HG02798 (cell line): ENCODE measurements at regions not wholly inside any gene's neighbourhood (a gene's known extent, or its start where the extent isn't known, plus 50 kb on each side); places are given as distances from the start of the nearest gene placed in this dataset.

Experiments
- ATAC-seq: cut with Tn5 transposase; IDR thresholded peaks from one replicate; pipeline ENCODE4 v1.9.1; 2021; ENCODE audit warnings: mild to moderate bottlenecking; ENCODE audit not compliant: unreplicated experiment, poor library complexity

DNA sequence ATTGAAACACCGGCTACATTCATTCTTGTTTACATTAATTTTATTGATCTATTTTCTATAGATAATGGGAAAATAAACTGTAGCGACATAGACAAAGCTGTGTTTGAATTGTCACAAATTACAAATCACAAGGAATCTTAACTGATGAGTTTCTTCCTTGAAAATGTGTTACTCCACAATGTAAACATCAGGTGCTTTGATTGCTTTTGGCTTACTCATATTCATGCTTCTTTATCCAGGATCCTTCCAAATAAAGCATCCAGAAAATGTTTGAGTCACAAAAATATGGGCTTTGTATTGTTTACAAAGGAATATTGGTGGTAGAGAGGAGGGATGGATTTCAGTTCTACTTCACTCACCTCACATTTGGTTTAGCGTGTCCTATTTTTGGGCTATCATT lies 64.0 kb downstream of the BMP2 start:
- ATAC-seq: no peak

DNA sequence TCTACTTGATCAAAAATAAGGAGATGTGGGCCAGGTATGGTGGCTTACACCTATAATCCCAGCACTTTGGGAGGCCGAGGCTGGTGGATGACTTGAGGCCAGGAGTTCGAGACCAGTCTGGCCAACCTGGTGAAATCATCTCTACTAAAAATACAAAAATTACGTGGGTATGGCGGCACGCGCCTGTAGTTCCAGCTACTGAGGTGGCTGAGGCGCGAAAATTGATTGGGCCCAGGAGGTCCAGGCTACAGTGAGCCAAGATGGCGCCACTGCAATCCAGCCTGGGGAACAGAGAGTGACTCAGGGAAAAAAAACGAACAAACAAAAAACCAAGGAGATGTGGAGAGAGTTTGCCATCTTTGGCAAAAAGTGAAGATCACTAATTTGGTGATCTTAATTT lies 65.3 kb downstream of the BMP2 start:
- ATAC-seq: no peak

DNA sequence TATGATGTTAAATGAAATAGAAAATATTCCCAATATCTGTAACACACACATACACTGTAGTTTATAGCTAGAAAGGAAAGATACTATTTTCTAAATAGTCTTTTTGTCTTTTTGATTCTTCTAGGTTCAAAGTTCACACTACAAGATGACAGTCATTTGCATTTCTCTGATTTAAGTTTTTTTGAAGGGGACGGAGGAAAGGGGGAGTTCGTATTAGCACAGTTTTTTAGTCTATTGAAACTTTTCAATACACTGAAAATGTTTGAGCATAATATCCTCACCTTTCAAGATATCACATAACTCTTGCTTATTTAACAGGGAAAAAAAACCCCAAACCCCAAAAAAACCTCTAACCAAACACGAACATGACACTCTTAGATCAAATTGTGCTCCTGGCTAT lies 68.1 kb downstream of the BMP2 start:
- ATAC-seq: no peak

DNA sequence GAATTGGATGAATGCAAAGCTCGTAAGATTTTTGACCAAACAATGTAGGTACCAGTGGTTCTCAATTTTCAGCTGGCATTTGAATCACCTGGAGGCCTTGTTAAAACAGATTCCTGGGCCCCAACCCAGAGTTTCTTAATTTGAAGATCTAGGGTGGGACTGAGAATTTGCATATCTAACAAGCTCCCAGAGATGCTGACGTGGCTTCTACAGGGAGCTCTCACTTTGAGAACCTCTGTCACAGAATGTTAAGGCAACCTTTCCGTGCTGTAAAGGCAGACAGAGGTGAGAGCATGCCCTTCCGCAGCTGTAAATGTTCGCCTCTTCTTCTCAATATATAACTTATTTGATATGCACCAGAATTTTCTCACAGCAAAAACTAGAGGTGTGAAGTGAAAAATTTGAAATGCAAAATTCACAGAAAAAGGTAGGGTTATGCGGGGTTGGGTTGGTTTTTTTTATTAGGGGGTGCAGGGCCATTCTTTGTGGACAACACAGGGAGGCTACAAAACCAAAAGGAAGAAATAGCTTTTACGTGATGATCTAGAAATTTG lies 69.4 kb downstream of the BMP2 start:
- no peak for ATAC-seq

DNA sequence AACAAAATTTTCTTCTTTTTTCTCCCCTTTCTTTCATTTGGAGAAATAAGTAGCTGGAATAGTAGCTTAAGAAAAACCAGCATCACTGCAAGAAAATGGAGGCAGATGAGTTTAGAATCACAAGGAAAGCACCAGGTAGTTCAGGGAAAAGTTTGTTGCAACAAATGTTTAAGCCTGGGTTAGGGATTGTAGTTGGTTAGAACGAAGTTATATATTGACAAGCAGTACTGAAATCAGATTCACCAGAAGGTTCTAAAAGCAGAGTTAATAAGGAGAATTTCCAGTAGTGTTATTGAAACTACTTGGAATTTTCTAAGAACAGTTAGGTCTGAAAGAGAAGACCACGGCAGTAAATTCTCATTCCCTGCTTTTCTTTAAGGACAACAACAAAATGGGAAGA lies 70.2 kb downstream of the BMP2 start:
- peak; percentile 13 for ATAC-seq

DNA sequence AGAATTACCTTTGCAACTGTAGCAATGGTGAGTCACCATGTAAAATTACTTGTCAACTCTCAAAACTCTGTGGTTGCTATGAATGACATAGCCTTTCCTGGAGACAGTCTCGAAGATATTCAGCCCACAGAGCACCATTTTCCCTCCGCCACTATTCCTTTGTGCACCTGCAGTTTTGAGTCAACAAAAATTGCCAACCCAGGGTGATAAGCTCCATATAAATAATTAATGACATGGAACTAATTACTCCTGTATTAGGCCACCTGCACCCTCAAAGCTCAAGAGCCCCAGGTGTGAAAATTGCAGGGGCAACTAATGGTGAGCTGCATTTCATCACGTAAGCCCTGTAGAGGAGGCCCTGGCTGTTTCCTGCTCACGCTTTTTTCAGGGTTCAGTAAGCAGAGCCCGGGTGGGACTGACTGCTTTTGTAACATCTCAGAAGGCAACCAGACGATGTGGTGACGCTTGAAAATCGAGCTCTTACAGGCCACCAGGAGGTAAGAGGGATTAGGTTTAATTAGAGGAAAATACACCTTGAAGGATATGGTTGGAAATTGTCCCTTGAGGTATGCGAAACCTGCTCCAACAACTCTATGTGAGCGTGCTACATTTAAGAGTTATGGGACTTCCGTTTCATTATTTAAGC lies 70.8 kb downstream of the BMP2 start:
- ATAC-seq: peak; percentile 71

DNA sequence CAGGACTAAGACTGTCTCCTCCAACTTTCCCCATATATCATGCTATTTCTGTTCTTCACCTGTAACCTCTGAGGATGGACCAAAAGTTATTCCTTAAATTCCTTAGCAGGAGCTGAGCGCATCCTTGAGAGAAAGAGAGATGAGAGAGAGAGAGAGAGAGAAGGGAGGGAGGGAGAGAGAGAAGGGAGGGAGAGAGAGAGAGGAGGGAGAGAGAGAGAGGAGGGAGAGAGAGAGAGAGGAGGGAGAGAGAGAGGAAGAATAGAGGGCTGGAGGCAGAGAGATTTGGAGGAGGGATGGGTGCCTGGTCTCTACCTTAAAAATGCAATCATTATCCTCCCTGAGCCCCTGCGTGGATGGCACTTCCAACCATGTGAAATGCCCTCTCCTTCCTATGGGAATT lies 73.6 kb downstream of the BMP2 start:
- no peak for ATAC-seq

DNA sequence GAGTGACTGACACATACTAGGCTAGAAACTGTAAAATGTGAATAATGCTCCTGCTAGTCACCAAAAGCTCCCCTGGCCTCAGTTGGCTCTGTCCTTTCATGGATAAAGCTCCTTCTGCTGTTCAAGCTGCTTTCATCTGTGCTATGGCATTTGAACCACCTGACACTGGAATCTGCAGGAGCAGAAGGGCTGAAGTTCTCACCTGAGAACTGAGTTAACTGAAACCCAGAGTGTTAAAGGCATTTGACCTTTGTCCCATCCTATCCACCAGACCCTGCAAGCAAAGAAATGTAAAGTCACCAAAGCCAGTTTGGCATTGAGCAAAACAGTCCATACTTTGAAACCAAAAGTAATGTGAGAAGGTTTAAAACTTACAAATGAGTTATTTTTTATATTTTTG lies 77.7 kb downstream of the BMP2 start:
- no peak for ATAC-seq

DNA sequence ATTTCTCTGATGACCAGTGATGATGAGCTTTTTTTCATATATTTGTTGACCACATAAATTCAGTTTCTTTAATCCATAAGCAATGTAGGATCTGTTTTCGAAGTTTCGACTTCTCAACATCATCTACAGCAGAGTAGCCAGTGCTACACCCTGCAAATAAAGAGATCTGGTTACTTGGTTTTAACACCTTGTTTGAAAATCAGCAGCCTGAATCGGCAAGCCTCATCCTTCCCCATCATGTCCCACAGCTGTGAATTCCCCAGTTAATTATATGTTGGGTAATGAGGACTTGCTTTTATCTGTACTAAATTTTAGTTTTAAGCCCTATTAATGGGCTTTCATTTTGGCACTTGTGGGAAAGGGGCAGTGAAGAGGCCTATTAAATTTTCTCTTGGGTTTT lies 80.6 kb downstream of the BMP2 start:
- ATAC-seq: no peak

DNA sequence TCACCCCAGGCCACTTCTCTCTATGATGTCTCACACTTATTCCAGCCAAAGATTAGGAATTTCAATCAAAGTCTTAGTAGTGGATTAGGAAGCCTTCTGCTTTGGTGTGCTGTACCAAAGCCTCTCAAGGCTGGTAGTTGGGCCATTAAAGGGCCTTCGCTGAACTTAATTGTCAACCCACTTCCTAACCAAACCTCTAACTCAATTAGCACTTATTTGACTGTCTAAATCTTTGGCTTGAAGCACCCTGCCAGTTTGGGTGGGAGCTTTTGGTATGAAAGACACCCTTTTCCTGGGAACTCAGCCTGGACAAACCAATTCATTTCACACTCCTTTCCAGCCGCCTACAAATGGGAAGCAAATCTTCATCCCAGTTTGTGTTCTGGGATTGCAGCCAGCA lies 81.5 kb downstream of the BMP2 start:
- ATAC-seq: no peak

DNA sequence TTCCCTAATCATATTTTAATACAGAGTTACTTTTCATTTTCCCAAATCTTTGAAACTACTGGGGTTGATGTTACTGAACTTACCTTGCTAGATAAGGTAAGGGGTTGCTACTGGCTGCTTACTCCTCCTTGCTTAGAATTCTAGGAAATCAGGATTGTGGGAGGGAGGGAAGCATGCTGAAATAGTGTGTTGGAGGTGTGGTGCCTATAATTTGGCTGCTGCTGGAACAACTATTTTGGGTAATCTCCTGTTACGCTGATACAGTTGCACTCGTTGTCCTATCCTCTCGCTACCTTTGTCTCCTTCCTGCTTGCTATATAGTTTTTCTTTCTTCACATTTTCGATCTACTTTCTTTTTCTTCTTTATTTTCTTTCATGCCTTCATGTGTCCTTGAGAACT lies 83.7 kb downstream of the BMP2 start:
- ATAC-seq: no peak

DNA sequence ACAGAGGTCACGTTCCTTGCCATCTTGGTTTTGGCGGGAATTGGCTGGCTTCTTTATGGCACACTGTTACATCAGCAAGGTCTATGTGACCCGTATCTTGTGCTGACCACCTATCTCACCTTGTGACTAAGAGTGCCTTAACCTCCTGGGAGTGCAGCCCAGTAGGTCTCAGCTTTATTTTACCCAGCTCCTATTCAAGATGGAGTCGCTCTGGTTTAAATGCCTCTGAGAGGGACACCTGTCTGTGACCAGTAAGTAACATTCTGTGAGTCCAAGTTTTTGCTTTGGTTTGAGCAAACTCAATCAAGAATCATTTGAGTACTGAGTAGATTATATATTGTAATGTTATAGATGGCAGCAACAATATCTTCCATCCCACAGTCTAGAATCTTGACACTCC lies 85.0 kb downstream of the BMP2 start:
- ATAC-seq: no peak

DNA sequence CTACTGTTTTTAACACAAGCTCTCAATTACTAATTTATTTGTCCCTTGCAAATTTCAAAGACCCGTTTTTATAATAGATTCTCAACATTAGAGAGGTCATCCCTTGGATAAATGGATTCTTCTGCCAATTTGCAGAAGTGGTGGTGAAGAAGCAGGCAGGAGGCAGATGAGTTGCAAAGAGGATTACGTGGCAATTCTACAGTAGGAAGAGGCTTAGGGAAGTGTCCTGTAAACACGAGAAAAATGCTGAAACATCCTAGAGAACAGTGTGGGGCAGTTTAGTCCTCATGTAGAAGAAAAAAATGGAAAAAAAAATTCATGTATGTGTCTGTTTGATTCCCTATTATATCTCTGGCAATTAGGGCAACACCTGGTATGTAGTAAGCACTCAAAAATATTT lies 87.6 kb downstream of the BMP2 start:
- no peak for ATAC-seq

DNA sequence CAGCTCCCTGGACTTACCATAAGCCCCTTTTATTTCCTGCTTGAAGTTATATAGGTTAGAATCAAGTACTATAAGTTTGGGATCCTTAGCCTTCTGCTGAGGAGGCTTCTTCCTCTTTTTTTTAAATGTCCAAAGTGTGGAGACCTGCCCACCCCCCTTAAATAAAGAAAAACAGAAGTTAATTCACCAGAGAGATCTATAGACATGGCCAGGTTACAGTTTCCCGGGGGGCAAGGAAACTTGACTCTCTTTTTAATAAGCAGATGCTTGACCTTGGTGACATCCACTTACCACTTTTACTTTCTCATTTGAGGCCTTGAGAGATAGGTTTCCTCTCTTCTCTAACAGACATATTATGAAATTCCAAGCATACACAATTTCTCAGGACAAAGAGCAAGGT lies 88.3 kb downstream of the BMP2 start:
- no peak for ATAC-seq

DNA sequence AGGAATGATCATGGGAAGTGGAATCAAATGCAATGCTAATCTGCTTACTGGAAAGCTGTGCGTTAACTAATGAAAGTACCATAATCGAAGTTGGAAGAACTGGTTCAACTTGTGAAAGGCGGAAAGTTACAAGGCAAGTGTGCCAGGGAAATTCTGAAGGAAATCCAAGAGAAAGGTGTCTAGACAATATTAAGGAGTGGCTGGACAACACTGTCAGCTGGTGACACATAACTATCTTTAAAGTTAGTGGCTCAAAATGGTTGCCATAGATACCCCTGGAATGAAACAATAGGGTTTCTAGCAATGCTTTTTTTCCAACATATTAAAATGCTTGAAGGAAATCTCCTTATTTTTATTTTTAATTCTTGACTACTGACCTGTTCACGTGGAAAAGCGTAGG lies 90.4 kb downstream of the BMP2 start:
- no peak for ATAC-seq

DNA sequence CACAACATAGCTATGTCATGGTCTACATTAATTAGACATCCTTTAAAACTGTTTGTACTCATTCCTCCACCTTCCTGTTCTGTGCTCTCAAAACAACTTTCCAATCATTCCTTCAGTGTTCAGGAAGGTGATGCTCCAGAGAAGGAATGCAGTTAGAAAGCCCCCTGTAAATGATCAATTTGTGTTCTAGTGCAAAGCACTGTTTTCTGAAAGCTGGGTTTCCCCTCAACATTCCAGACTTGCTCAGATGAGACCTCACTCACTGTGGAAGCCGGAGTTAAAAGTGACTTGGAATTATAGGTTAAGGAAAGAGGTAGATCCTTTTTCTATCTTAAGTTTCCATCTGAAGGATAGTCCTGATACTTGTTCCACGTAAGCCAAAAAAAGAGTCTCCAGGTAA lies 95.9 kb downstream of the BMP2 start:
- ATAC-seq: no peak

DNA sequence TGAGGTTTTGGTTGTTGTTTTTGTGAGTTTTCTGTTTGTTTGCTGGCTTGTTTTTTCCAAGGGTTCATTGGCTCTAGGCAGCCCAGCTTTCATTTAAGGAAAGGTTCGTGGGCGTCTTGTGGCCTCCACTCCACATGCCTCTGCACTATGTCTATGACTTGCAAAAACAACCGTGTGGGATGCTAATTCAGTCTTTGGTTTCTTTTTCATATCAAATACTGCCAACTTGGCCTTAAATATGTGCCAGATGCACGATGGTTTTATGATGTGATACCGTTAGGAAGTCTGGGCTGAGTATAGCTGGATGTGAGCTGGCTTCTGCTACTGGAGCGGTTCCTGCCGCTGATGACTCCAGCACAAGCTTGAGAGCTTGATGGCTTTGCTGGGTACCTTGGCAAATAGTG lies 96.3 kb downstream of the BMP2 start:
- ATAC-seq: peak; percentile 56

DNA sequence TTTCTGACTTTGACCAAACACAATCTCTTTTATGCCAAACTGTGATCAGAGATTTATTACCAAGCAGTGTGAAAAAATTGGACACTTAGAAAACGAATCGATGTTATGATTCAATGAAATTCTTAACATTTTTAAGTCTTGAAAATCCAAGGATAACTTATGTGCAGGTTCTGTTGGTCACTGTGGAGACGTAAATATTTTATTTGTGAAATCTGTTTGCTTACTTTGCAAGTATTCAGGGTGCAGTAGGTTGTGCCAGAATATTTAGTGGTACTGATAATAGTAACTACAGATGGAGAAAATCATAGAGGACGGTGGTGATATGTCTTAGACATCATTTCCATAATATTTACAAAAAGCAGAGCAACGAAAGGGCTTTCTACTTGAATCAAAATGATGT lies 97.3 kb downstream of the BMP2 start:
- ATAC-seq: no peak

DNA sequence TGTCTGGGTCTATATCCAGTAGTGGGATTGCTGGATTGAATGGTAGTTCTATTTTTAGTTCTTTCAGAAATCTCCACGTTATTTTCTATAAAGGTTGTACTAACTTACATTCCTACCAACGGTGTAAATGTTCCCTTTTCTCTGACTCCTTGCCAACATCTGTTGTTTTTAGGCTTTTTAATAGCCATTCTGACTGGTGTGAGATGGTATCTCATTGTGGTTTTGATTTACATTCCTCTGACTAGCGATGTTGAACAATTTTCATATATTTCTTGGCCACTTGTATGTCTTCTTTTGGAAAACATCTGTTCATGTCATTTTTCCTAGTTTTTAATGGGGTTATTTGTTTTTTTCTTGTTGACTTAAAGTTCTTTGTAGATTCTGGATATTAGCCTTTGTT lies 99.3 kb downstream of the BMP2 start:
- no peak for ATAC-seq

DNA sequence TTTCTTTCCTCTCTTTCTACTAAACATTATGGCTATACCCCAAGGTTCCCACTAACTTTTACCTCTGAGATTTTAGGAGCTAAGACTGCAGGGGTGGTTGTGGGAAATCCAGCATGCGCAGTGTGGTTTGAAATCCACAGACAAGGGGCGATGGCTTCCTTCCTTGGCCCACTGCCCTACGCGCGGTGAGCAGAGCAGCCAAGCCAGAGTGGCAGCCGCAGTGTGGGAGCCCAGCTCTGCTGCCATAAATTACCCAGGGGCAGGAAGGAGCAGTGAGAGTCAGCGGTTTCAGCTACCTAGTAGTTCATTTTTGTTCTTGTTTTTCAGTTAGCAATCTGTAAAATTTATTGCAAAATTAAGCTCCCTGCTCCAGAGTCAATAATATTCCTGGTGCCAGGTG lies 101.4 kb downstream of the BMP2 start:
- no peak for ATAC-seq

DNA sequence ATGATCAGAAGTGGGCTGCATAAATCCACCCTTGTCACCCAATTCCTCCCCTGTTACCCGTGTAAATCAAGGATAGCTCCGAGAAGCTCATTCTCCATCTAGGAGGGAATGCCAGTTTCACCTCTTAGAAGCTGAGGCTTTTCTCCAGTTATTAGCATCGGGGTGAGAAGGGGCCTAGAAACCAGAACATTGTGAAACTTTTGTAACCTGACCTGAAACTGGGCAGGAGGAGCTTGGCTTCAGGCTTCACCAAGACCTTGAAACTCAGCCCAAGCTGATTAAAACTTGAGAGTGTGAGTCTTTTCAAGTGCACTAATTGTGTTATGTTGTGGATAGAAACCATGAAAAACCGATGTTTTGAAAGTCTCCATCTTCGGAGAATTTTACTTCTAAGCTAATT lies 103.1 kb downstream of the BMP2 start:
- ATAC-seq: no peak

DNA sequence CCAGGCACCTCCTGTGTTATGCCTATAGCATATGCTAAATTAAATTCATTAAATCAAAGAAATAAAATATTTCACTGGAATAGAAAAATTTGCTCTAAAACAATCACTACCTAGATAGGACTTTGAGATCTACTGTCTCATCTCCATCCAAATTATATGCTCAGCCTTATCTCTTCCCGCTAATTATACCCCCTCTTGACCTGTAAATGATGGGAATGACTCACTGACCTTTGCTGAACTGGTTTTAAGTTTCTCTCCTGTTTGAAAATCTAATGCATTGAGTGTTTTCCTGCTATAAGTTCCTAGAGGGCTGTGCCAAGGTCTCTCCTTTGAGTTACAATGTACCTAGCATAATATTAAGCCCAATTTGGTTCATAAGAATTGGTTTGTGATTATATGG lies 110.1 kb downstream of the BMP2 start:
- ATAC-seq: no peak
